ENCODE measurements at regions not wholly inside any gene's neighbourhood (a gene's known extent, or its start where the extent isn't known, plus 50 kb on each side); places are given as distances from the start of the nearest gene placed in this dataset.

- TF ChIP-seq RUNX3 (IDR thresholded peaks at IDR 0.05; ENCODE audit: low read length) (no peak), TCF12 (IDR thresholded peaks at IDR 0.05; ENCODE audit: low read depth, low read length) (no peak), ZNF592 (IDR thresholded peaks at IDR 0.05) (no peak), KDM1A (IDR thresholded peaks at IDR 0.05; ENCODE audit: borderline replicate concordance) (no peak), NR2F1 (conservative IDR thresholded peaks at IDR 0.05) (no peak), TAF1 (IDR thresholded peaks at IDR 0.05; ENCODE audit: borderline replicate concordance, low read depth, low read length) (no peak)
Measured at GRCh38 chr6:14734052-14734415, 511.8 kb upstream of the JARID2 start (continued).

- Histone ChIP-seq H3K4me2 (ENCODE audit: control insufficient read depth, insufficient read depth) (peak overlapping the region; percentile 64), H3K79me2 (ENCODE audit: control insufficient read depth, insufficient read depth, low read length) (no peaks in the 10 kb centered on the region), H3K4me1 (ENCODE audit: control insufficient read depth, insufficient read depth, low read length) (peaks cover 41% of the 10 kb centered on the region), H3K9me3 (replicated peaks; ENCODE audit: control insufficient read depth, insufficient read depth, low read length) (no peaks in the 10 kb centered on the region; the same call in 2 of the 3 replicates), H3K27ac (ENCODE audit: control insufficient read depth, insufficient read depth) (peak overlapping the region; percentile 76), H4K20me1 (ENCODE audit: control insufficient read depth, insufficient read depth) (no peaks in the 10 kb centered on the region), H3K36me3 (ENCODE audit: control insufficient read depth in 2 of 2, insufficient read depth in 2 of 2, low read length in 1 of 2) (no peaks in the 10 kb centered on the region), H3K9ac (ENCODE audit: control insufficient read depth, insufficient read depth, low read length) (0 out of 2 replicates have a peak overlapping the region, but pooled peaks have one; percentile 42), H3K27me3 (replicated peaks in 1 of 2; ENCODE audit: control insufficient read depth in 2 of 2, insufficient read depth in 2 of 2, low read length in 1 of 2) (no peaks in the 10 kb centered on the region), H2AFZ (ENCODE audit: control insufficient read depth, low read depth, low read length) (no peak overlapping the region), H3K4me3 (no peak overlapping the region)
- in situ Hi-C loops (cut with MboI) = loop anchor here (5.0 kb wide), 1 partner anchor 143 kb away; no protein-coding TSS in a partner anchor
- SMC1A ChIA-PET (ENCODE audit: uncharacterized antibody, unreplicated experiment) = interaction anchor here (0.9 to 1.7 kb wide), 5 partner anchors 13 to 98 kb away, joined by 3 to 9 read pairs (median 4); no protein-coding TSS in a partner anchor
- intact Hi-C loops (cut with micrococcal nuclease; ENCODE audit: unreplicated experiment) = loop anchor here (2.0 to 10.0 kb wide), 3 partner anchors 140 to 513 kb away; partner anchors contain the start of gene JARID2
- CTCF ChIA-PET = interaction anchor here (0.7 to 1.4 kb wide), 2 partner anchors 23 to 506 kb away, joined by 3 to 4 read pairs; no protein-coding TSS in a partner anchor
- FAIRE-seq (peak; percentile 75), DNase-seq (ENCODE audit: low read depth, low spot score) (peak; percentile 88), ATAC-seq (peak; percentile 92)
- BruUV-seq (replicated peaks) = TSS peak; percentile 96
- 51% methylated on average over 5 of the region's 5 CpGs for WGBS (ENCODE audit: insufficient coverage, insufficient replicate concordance, low lambda C conversion rate, missing lambda C conversion rate)
- POLR2A ChIA-PET = interaction anchor here (0.6 to 0.7 kb wide), 2 partner anchors 503 to 569 kb away, joined by 3 to 5 read pairs; no protein-coding TSS in a partner anchor
- RAD21 ChIA-PET (ENCODE audit: unreplicated experiment) = interaction anchor here (0.9 to 1.0 kb wide), 2 partner anchors 26 to 96 kb away, joined by 3 to 5 read pairs; no protein-coding TSS in a partner anchor
- TF ChIP-seq SMC3 (IDR thresholded peaks at IDR 0.05; ENCODE audit: borderline replicate concordance, low read length) (no peak; the same call in 1 of the 2 replicates), CBX5 (IDR thresholded peaks at IDR 0.05; ENCODE audit: low read depth) (peak; percentile 68; the same call in 1 of the 2 replicates), SUPT20H (IDR thresholded peaks at IDR 0.05; ENCODE audit: borderline replicate concordance, control insufficient read depth, low read depth, low read length) (no peak), DPF2 (IDR thresholded peaks at IDR 0.05) (peak; percentile 82), TAF1 (IDR thresholded peaks at IDR 0.05; ENCODE audit: borderline replicate concordance, low read depth, low read length) (no peak), BCL11A (IDR thresholded peaks at IDR 0.05; ENCODE audit: low read depth, low read length) (peak; percentile 83), ZNF687 (IDR thresholded peaks at IDR 0.05) (peak; percentile 93), TCF3 (IDR thresholded peaks at IDR 0.05; ENCODE audit: borderline replicate concordance, insufficient read depth, low read depth, low read length) (0 out of 2 replicates have a peak, but pooled peaks have one; percentile 63)
Measured at GRCh38 chr6:14734416-14735340, 511.2 kb upstream of the JARID2 start.

Measured in GM12878 (cell line).